Tibial artery (tissue), 4 donors: ENCODE measurements at regions not wholly inside any gene's neighbourhood (a gene's known extent, or its start where the extent isn't known, plus 50 kb on each side); places are given as distances from the start of the nearest gene placed in this dataset.
"Not testable (repeated sequence)": the region's sequence is repeated elsewhere in the genome, so short reads cannot be mapped to it uniquely, and the experiment has no call there.

Source experiments
- DNase-seq, 2 donors: peaks; one replicate each; pipeline ENCODE4 v3.0.0-alpha.2; 2019
- H3K27ac ChIP-seq, 2 donors: fragments of 200-600 bp; sonication (generic) in 1 of 2; 1 replicate in 1 of 2; 2 replicates in 1 of 2; pipeline ENCODE4 v1.5.1; 2018 to 2019; ENCODE audit warnings: mild to moderate bottlenecking in 1 of 2
- H3K27me3 ChIP-seq, 2 donors: fragments of 200-600 bp; sonication (generic) in 1 of 2; one replicate each; pipeline versions ENCODE4 v1.5.1 to v1.6.0; 2016 to 2019
- H3K36me3 ChIP-seq, 3 donors: fragments of 200-600 bp; sonication (generic) in 2 of 3; one replicate each; pipeline ENCODE4 v1.5.1; 2016 to 2019; ENCODE audit warnings: mild to moderate bottlenecking in 2 of 3
- H3K4me1 ChIP-seq, 4 donors: fragments of 200-600 bp; sonication (generic) in 2 of 4; 1 replicate in 3 of 4; 2 replicates in 1 of 4; pipeline ENCODE4 v1.5.1; 2016 to 2019
- H3K4me3 ChIP-seq, 2 donors: fragments of 200-600 bp; sonication (generic) in 1 of 2; 1 replicate in 1 of 2; 2 replicates in 1 of 2; pipeline ENCODE4 v1.5.1; 2018 to 2019; ENCODE audit warnings: mild to moderate bottlenecking in 2 of 2
- H3K9me3 ChIP-seq, 3 donors: fragments of 200-600 bp; sonication (generic) in 1 of 3; one replicate each; pipeline ENCODE4 v1.5.1; 2016 to 2019
- CTCF ChIP-seq, 2 experiments: fragments of 200-600 bp in 1 of 2; fragments of 450-650 bp in 1 of 2; IDR thresholded peaks; one replicate each; pipeline ENCODE4 v1.5.1; 2017 to 2019; ENCODE audit warnings: antibody characterized with exemption in 2 of 2, mild to moderate bottlenecking in 1 of 2, moderate library complexity in 1 of 2
- intact Hi-C: fragments of 100-400 bp; cut with DNase I; formaldehyde crosslinking; loops from one replicate; pipeline ENCODE4 v1.15.0; 2023; ENCODE audit warnings: low total_unique reads

- Histone ChIP-seq H3K27me3 (no peaks in the 10 kb centered on the region), H3K4me1 (no peaks in the 10 kb centered on the region), H3K36me3 (no peaks in the 10 kb centered on the region), H3K4me3 (no peak overlapping the region), H3K27ac (no peak overlapping the region), H3K9me3 (no peaks in the 10 kb centered on the region)
- no peak for TF ChIP-seq CTCF (IDR thresholded peaks at IDR 0.05)
- intact Hi-C loops: no loop called here
- no peak for DNase-seq
Observed at GRCh38 chr9:33708441-33708840, 86.9 kb upstream of the PRSS3 start.

- no peak for DNase-seq
- no peak overlapping the region for H3K27ac ChIP-seq
- TF ChIP-seq CTCF (IDR thresholded peaks at IDR 0.05): no peak
- H3K36me3 ChIP-seq: no peaks in the 10 kb centered on the region
- intact Hi-C loops: no loop called here
- no peak overlapping the region for H3K4me3 ChIP-seq
- H3K9me3 ChIP-seq: no peaks in the 10 kb centered on the region
- no peaks in the 10 kb centered on the region for H3K27me3 ChIP-seq
- no peaks in the 10 kb centered on the region for H3K4me1 ChIP-seq
Observed at GRCh38 chr9:33709269-33709668, 86.1 kb upstream of the PRSS3 start.

GRCh38 chr9:33711418-33711817, 83.9 kb upstream of the PRSS3 start:
- H3K4me1 ChIP-seq, H3K4me3 ChIP-seq, H3K27me3 ChIP-seq, intact Hi-C loops, H3K9me3 ChIP-seq, DNase-seq, H3K36me3 ChIP-seq, H3K27ac ChIP-seq: not testable (repeated sequence)

GRCh38 chr9:33714989-33715388, 80.4 kb upstream of the PRSS3 start:
- Histone ChIP-seq H3K9me3 (no peaks in the 10 kb centered on the region), H3K36me3 (no peaks in the 10 kb centered on the region), H3K27me3 (no peaks in the 10 kb centered on the region), H3K27ac (no peak overlapping the region), H3K4me3 (no peak overlapping the region), H3K4me1 (peaks cover 0 to 15% (median 9%) of the 10 kb centered on the region in 4 donors)
- no peak for TF ChIP-seq CTCF (IDR thresholded peaks at IDR 0.05)
- no peak for DNase-seq
- intact Hi-C loops: no loop called here

GRCh38 chr9:33718987-33719386, 76.4 kb upstream of the PRSS3 start:
- TF ChIP-seq CTCF (IDR thresholded peaks at IDR 0.05): no peak
- intact Hi-C loops: no loop called here
- H3K27me3 ChIP-seq: peaks cover 0 to 4% of the 10 kb centered on the region in 2 donors
- peak; percentile 59 to 70 for DNase-seq
- H3K9me3 ChIP-seq: no peaks in the 10 kb centered on the region
- no peak overlapping the region for H3K4me3 ChIP-seq
- no peaks in the 10 kb centered on the region for H3K36me3 ChIP-seq
- no peak overlapping the region for H3K27ac ChIP-seq
- H3K4me1 ChIP-seq: peaks cover 0 to 20% (median 12%) of the 10 kb centered on the region in 4 donors

GRCh38 chr9:33719581-33720374, 75.6 kb upstream of the PRSS3 start:
- intact Hi-C loops: no loop called here
- H3K4me3 ChIP-seq: no peak overlapping the region
- no peaks in the 10 kb centered on the region for H3K36me3 ChIP-seq
- H3K9me3 ChIP-seq: no peaks in the 10 kb centered on the region
- no peak for DNase-seq
- no peak overlapping the region for H3K27ac ChIP-seq
- peaks cover 0 to 4% of the 10 kb centered on the region in 2 donors for H3K27me3 ChIP-seq
- TF ChIP-seq CTCF (IDR thresholded peaks at IDR 0.05): peak in 1 of 2 experiments; percentile 25
- peaks cover 0 to 20% (median 12%) of the 10 kb centered on the region in 4 donors for H3K4me1 ChIP-seq
